H9 (cell line): ENCODE measurements at regions not wholly inside any gene's neighbourhood (a gene's known extent, or its start where the extent isn't known, plus 50 kb on each side); places are given as distances from the start of the nearest gene placed in this dataset.

Experiments used
- DNase-seq: peaks from one replicate; pipeline ENCODE4 v3.0.0-alpha.2; 2017
- H2AFZ ChIP-seq: one replicate; pipeline ENCODE4 v1.6.1; 2013; ENCODE audit warnings: mild to moderate bottlenecking, low read length, control low read depth, moderate library complexity
- H2AK5ac ChIP-seq: 2 replicates; pipeline ENCODE4 v1.6.1; 2013; ENCODE audit warnings: low read length, control low read depth, mixed read lengths; ENCODE audit not compliant: insufficient read length
- H2BK120ac ChIP-seq: one replicate; pipeline ENCODE4 v1.6.1; 2013; ENCODE audit warnings: low read depth, mild to moderate bottlenecking, low read length, control low read depth, inconsistent platforms; ENCODE audit not compliant: poor library complexity, severe bottlenecking
- H2BK12ac ChIP-seq: 2 replicates; pipeline ENCODE4 v1.6.1; 2013; ENCODE audit warnings: low read length, control low read depth, mixed read lengths, low read depth; ENCODE audit not compliant: insufficient read length
- H2BK15ac ChIP-seq: 2 replicates; pipeline ENCODE4 v1.6.1; 2013; ENCODE audit warnings: low read depth, low read length, control low read depth
- H2BK20ac ChIP-seq: one replicate; pipeline ENCODE4 v1.6.1; 2013; ENCODE audit warnings: low read depth, mild to moderate bottlenecking, low read length, control low read depth, inconsistent platforms; ENCODE audit not compliant: poor library complexity, severe bottlenecking
- H2BK5ac ChIP-seq: 2 replicates; pipeline ENCODE4 v1.6.1; 2013; ENCODE audit warnings: low read length, control low read depth, mixed read lengths; ENCODE audit not compliant: insufficient read length
- H3K14ac ChIP-seq: 2 replicates; pipeline ENCODE4 v1.6.1; 2013; ENCODE audit warnings: low read length, control low read depth; ENCODE audit not compliant: insufficient read depth
- H3K18ac ChIP-seq: 2 replicates; pipeline ENCODE4 v1.6.1; 2013; ENCODE audit warnings: low read depth, mild to moderate bottlenecking, mixed read lengths, low read length, control low read depth; ENCODE audit not compliant: insufficient read length
- H3K23ac ChIP-seq: 2 replicates; pipeline ENCODE4 v1.6.1; 2013; ENCODE audit warnings: low read length, control low read depth, mixed read lengths, low read depth; ENCODE audit not compliant: insufficient read length
- H3K23me2 ChIP-seq: 2 replicates; pipeline ENCODE4 v1.6.1; 2013; ENCODE audit warnings: low read depth, mild to moderate bottlenecking, mixed read lengths, low read length, control low read depth; ENCODE audit not compliant: insufficient read length, poor library complexity, severe bottlenecking
- H3K27ac ChIP-seq: 2 replicates; pipeline ENCODE4 v1.5.1; 2013; ENCODE audit warnings: low read length, control low read depth, mixed read lengths, low read depth; ENCODE audit not compliant: insufficient read length
- H3K27me3 ChIP-seq: 2 replicates; pipeline ENCODE4 v1.6.1; 2013; ENCODE audit warnings: low read length, control low read depth, inconsistent platforms; ENCODE audit not compliant: insufficient read depth
- H3K4ac ChIP-seq: 2 replicates; pipeline ENCODE4 v1.6.1; 2013; ENCODE audit warnings: low read depth, mild to moderate bottlenecking, control low read depth, inconsistent platforms, low read length, moderate library complexity
- H3K4me1 ChIP-seq: 2 replicates; pipeline ENCODE4 v1.6.1; 2013; ENCODE audit warnings: low read length, control low read depth, inconsistent platforms; ENCODE audit not compliant: insufficient read depth
- H3K4me2 ChIP-seq: 2 replicates; pipeline ENCODE4 v1.6.1; 2013; ENCODE audit warnings: low read length, control low read depth, mixed read lengths; ENCODE audit not compliant: insufficient read length, insufficient read depth
- H3K56ac ChIP-seq: 2 replicates; pipeline ENCODE4 v1.6.1; 2013; ENCODE audit warnings: low read depth, mild to moderate bottlenecking, mixed read lengths, low read length, control low read depth; ENCODE audit not compliant: insufficient read length
- H3K79me1 ChIP-seq: 2 replicates; pipeline ENCODE4 v1.6.1; 2013; ENCODE audit warnings: low read depth, mild to moderate bottlenecking, moderate library complexity, low read length, control low read depth, inconsistent platforms; ENCODE audit not compliant: insufficient read depth, poor library complexity, severe bottlenecking
- H3K79me2 ChIP-seq: 2 replicates; pipeline ENCODE4 v1.6.1; 2013; ENCODE audit warnings: low read length, control low read depth, inconsistent platforms; ENCODE audit not compliant: insufficient read depth
- H3K9ac ChIP-seq: 2 replicates; pipeline ENCODE4 v1.6.1; 2013; ENCODE audit warnings: low read length, control low read depth, mixed read lengths; ENCODE audit not compliant: insufficient read length; ENCODE audit errors: extremely low read depth
- H3K9me3 ChIP-seq: one replicate; pipeline ENCODE4 v1.6.1; 2013; ENCODE audit warnings: low read depth, low read length, inconsistent platforms; ENCODE audit not compliant: control insufficient read depth
- H3T11ph ChIP-seq: one replicate; pipeline ENCODE4 v1.6.1; 2013; ENCODE audit warnings: mild to moderate bottlenecking, low read length, control low read depth, inconsistent platforms
- H4K20me1 ChIP-seq: one replicate; pipeline ENCODE4 v1.6.1; 2013; ENCODE audit not compliant: control insufficient read depth, insufficient read length, insufficient read depth
- H4K5ac ChIP-seq: 2 replicates; pipeline ENCODE4 v1.6.1; 2013; ENCODE audit warnings: low read depth, mild to moderate bottlenecking, mixed read lengths, low read length, control low read depth; ENCODE audit not compliant: insufficient read length
- H4K8ac ChIP-seq: replicated peaks from 2 replicates; pipeline ENCODE4 v1.6.1; 2013; ENCODE audit warnings: low read length, control low read depth, mixed read lengths, low read depth; ENCODE audit not compliant: insufficient read length
- H4K91ac ChIP-seq: 2 replicates; pipeline ENCODE4 v1.6.1; 2013; ENCODE audit warnings: low read depth, mild to moderate bottlenecking, moderate library complexity, mixed read lengths, low read length, control low read depth; ENCODE audit not compliant: insufficient read length
- H3K27ac Mint-ChIP-seq, 3 experiments: 2 replicates in 2 of 3; 3 replicates in 1 of 3; pipeline ENCODE4 v1.8.0; 2020 to 2021; ENCODE audit warnings: mixed read lengths in 3 of 3, mild to moderate bottlenecking in 1 of 3, moderate library complexity in 1 of 3
- H3K27me3 Mint-ChIP-seq: 2 replicates; pipeline ENCODE4 v1.8.0; 2021; ENCODE audit warnings: low read depth, mild to moderate bottlenecking, moderate library complexity, mixed read lengths
- H3K36me3 Mint-ChIP-seq, 3 experiments: 2 replicates in 2 of 3; 3 replicates in 1 of 3; pipeline ENCODE4 v1.8.0; 2020 to 2021; ENCODE audit warnings: low read depth in 3 of 3, mixed read lengths in 3 of 3; ENCODE audit not compliant: insufficient read depth in 1 of 3
- H3K4me1 Mint-ChIP-seq, 2 experiments: 2 replicates each; pipeline ENCODE4 v1.8.0; 2020; ENCODE audit warnings: mixed read lengths in 2 of 2
- H3K4me3 Mint-ChIP-seq, 2 experiments: 2 replicates in 1 of 2; 3 replicates in 1 of 2; pipeline ENCODE4 v1.8.0; 2020 to 2021; ENCODE audit warnings: mild to moderate bottlenecking in 2 of 2, mixed read lengths in 2 of 2, moderate library complexity in 1 of 2
- H3K9me3 Mint-ChIP-seq, 2 experiments: 2 replicates in 1 of 2; 3 replicates in 1 of 2; pipeline ENCODE4 v1.8.0; 2020; ENCODE audit warnings: mild to moderate bottlenecking in 2 of 2, mixed read lengths in 2 of 2, moderate library complexity in 1 of 2
- CTCF ChIP-seq: fragments of 200-600 bp; sonication (generic); conservative IDR thresholded peaks from 3 replicates; pipeline ENCODE4 v1.8.0; 2021; ENCODE audit warnings: antibody characterized with exemption, mild to moderate bottlenecking
- WGBS: extraction: QIAGEN DNeasy Blood & Tissue Kit; methylation state at CpG from one replicate; pipeline ENCODE4 v1.1.7; 2013; ENCODE audit warnings: missing lambda C conversion rate, low lambda C conversion rate, mixed read lengths; ENCODE audit not compliant: insufficient read length; ENCODE audit errors: extremely low coverage; 5-methylcytosine and 5-hydroxymethylcytosine counted together

DNA sequence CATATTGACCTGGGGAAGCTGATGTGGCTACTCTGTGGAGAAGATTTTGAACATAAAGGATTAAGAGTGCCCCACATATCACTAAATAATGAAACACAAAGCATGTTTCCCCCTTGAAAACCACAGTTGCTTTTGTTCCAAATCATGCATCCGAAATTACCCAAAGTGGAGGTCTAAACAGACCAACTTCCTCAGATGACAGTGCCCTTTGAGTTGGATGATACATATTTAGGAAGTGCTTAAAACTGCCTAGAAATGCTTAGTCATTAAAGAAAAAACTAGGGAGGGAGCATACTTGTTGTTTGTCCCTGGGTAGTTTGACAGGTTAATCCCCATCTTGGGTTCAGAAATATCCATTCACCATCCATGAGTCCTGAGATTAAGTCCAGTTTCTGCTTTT is 1070.3 kb downstream of the SUCLG1 start:
- no peak overlapping the region for H3K9ac ChIP-seq
- no peak overlapping the region for H2BK12ac ChIP-seq
- no peak overlapping the region for H3K23ac ChIP-seq
- no peaks in the 10 kb centered on the region for H3K79me1 ChIP-seq
- no peak overlapping the region for H3K4ac ChIP-seq
- no peak overlapping the region for H3K4me2 ChIP-seq
- peaks cover 4 to 7% of the 10 kb centered on the region in 2 experiments; a peak in 3 of 4 replicates for H3K4me1 Mint-ChIP-seq
- WGBS, result no CpG with 5 or more reads among the region's 1 CpG
- no peak overlapping the region for H2AFZ ChIP-seq
- no peaks in the 10 kb centered on the region for H3K9me3 Mint-ChIP-seq
- no peak overlapping the region for H3K4me3 Mint-ChIP-seq
- no peak overlapping the region for H2AK5ac ChIP-seq
- no peaks in the 10 kb centered on the region for H3K79me2 ChIP-seq
- H3K23me2 ChIP-seq, result no peaks in the 10 kb centered on the region
- H3K36me3 Mint-ChIP-seq, result peaks cover 0 to 1% (median 0%) of the 10 kb centered on the region in 3 experiments; a peak in 2 of 7 replicates
- no peaks in the 10 kb centered on the region for H3K27me3 ChIP-seq
- H4K5ac ChIP-seq, result no peak overlapping the region
- H3K27ac ChIP-seq, result no peak overlapping the region
- no peaks in the 10 kb centered on the region for H3K9me3 ChIP-seq
- H4K91ac ChIP-seq, result no peak overlapping the region
- H3K18ac ChIP-seq, result no peak overlapping the region
- no peak overlapping the region for H4K8ac ChIP-seq
- H3K27me3 Mint-ChIP-seq, result no peaks in the 10 kb centered on the region
- H3K27ac Mint-ChIP-seq, result no peak overlapping the region
- H2BK5ac ChIP-seq, result no peak overlapping the region
- no peak overlapping the region for H3K14ac ChIP-seq
- no peak overlapping the region for H3T11ph ChIP-seq
- DNase-seq, result no peak
- H3K4me1 ChIP-seq, result no peaks in the 10 kb centered on the region
- H4K20me1 ChIP-seq, result no peaks in the 10 kb centered on the region
- H3K56ac ChIP-seq, result no peak overlapping the region
- H2BK120ac ChIP-seq, result no peak overlapping the region
- no peak for TF ChIP-seq CTCF
- no peak overlapping the region for H2BK15ac ChIP-seq
- H2BK20ac ChIP-seq, result no peak overlapping the region
